CD4-positive, CD25-positive, alpha-beta regulatory T cell (primary cell): ENCODE measurements at regions not wholly inside any gene's neighbourhood (a gene's known extent, or its start where the extent isn't known, plus 50 kb on each side); places are given as distances from the start of the nearest gene placed in this dataset.

Source experiments
- ATAC-seq, 2 donors: fragments of 150-1000 bp; cut with Tn5 transposase; one replicate each; pipeline ENCODE4 v1.10.0; 2021; ENCODE audit warnings: low read depth in 2 of 2, moderate number of reproducible peaks in 2 of 2, moderate library complexity in 1 of 2
- DNase-seq, 3 donors: peaks; one replicate each; pipeline versions ENCODE4 v3.0.0 to v3.0.0-alpha.2; 2012 to 2022; ENCODE audit warnings: mixed read lengths in 1 of 3
- H3K27ac ChIP-seq: one replicate; pipeline ENCODE4 v1.7.0; 2013; ENCODE audit warnings: mild to moderate bottlenecking, low read length; ENCODE audit not compliant: insufficient read depth, poor library complexity, severe bottlenecking
- H3K27me3 ChIP-seq: one replicate; pipeline ENCODE4 v1.7.0; 2013; ENCODE audit warnings: low read length; ENCODE audit not compliant: control insufficient read depth, insufficient read depth
- H3K36me3 ChIP-seq: one replicate; pipeline ENCODE4 v1.7.0; 2013; ENCODE audit warnings: mild to moderate bottlenecking, low read length, moderate library complexity; ENCODE audit not compliant: control insufficient read depth, insufficient read depth
- H3K4me1 ChIP-seq: 2 replicates; pipeline ENCODE4 v1.7.0; 2013; ENCODE audit warnings: mild to moderate bottlenecking, low read length; ENCODE audit not compliant: insufficient read depth, control insufficient read depth, poor library complexity, severe bottlenecking
- H3K4me3 ChIP-seq: one replicate; pipeline ENCODE4 v1.7.0; 2013; ENCODE audit warnings: low read depth, mild to moderate bottlenecking, low read length, moderate library complexity
- H3K9me3 ChIP-seq, 2 experiments: 1 replicate in 1 of 2; 2 replicates in 1 of 2; pipeline ENCODE4 v1.7.0; 2013; ENCODE audit warnings: low read length in 2 of 2, mild to moderate bottlenecking in 1 of 2, moderate library complexity in 1 of 2; ENCODE audit not compliant: control insufficient read depth in 2 of 2
- H3K27ac Mint-ChIP-seq, 3 donors: one replicate each; pipeline ENCODE4 v1.8.0; 2020 to 2022; ENCODE audit warnings: mild to moderate bottlenecking in 3 of 3, mixed read lengths in 3 of 3, moderate library complexity in 2 of 3
- H3K27me3 Mint-ChIP-seq: one replicate; pipeline ENCODE4 v1.8.0; 2022; ENCODE audit warnings: mild to moderate bottlenecking, mixed read lengths
- H3K36me3 Mint-ChIP-seq: one replicate; pipeline ENCODE4 v1.8.0; 2020; ENCODE audit warnings: mixed read lengths
- H3K4me1 Mint-ChIP-seq, 4 donors: one replicate each; pipeline ENCODE4 v1.8.0; 2020 to 2022; ENCODE audit warnings: mixed read lengths in 4 of 4, mild to moderate bottlenecking in 1 of 4
- H3K4me3 Mint-ChIP-seq, 4 donors: one replicate each; pipeline ENCODE4 v1.8.0; 2020 to 2022; ENCODE audit warnings: mild to moderate bottlenecking in 4 of 4, mixed read lengths in 4 of 4, moderate library complexity in 3 of 4
- H3K9me3 Mint-ChIP-seq, 7 donors: one replicate each; pipeline ENCODE4 v1.8.0; 2020 to 2022; ENCODE audit warnings: mixed read lengths in 7 of 7, mild to moderate bottlenecking in 3 of 7, moderate library complexity in 2 of 7

GRCh38 chr21:35663856-35664606, 396.3 kb downstream of the SETD4 start:
- Mint-ChIP-seq H3K36me3 (no peaks in the 10 kb centered on the region), H3K4me3 (no peak overlapping the region), H3K4me1 (no peaks in the 10 kb centered on the region), H3K27me3 (no peaks in the 10 kb centered on the region), H3K27ac (no peak overlapping the region), H3K9me3 (peaks cover 0 to 4% (median 0%) of the 10 kb centered on the region in 7 donors)
- H3K9me3 ChIP-seq, result no peaks in the 10 kb centered on the region
- no peaks in the 10 kb centered on the region for H3K4me1 ChIP-seq
- DNase-seq (no peak), ATAC-seq (no peak)
- H3K4me3 ChIP-seq, result no peak overlapping the region
- H3K27ac ChIP-seq, result no peak overlapping the region
- no peaks in the 10 kb centered on the region for H3K36me3 ChIP-seq
- H3K27me3 ChIP-seq, result no peaks in the 10 kb centered on the region

GRCh38 chr21:35658242-35658641, 402.1 kb downstream of the SETD4 start:
- Histone ChIP-seq H3K27ac (no peak overlapping the region), H3K9me3 (no peaks in the 10 kb centered on the region), H3K27me3 (peaks cover 3% of the 10 kb centered on the region), H3K4me3 (no peak overlapping the region), H3K36me3 (no peaks in the 10 kb centered on the region), H3K4me1 (no peaks in the 10 kb centered on the region)
- H3K27me3 Mint-ChIP-seq, result no peaks in the 10 kb centered on the region
- no peaks in the 10 kb centered on the region for H3K36me3 Mint-ChIP-seq
- H3K27ac Mint-ChIP-seq, result peak overlapping the region in 1 of 3 donors; percentile 60
- no peak overlapping the region for H3K4me3 Mint-ChIP-seq
- DNase-seq, result peak in 1 of 3 donors; percentile 4
- peaks cover 0 to 4% (median 3%) of the 10 kb centered on the region in 7 donors for H3K9me3 Mint-ChIP-seq
- no peak for ATAC-seq
- H3K4me1 Mint-ChIP-seq, result no peaks in the 10 kb centered on the region

- no peak overlapping the region for H3K4me3 Mint-ChIP-seq
Measured at GRCh38 chr21:35652872-35653271, 407.5 kb downstream of the SETD4 start.

GRCh38 chr21:35652196-35652595, 408.1 kb downstream of the SETD4 start:
- Mint-ChIP-seq H3K4me1 (no peaks in the 10 kb centered on the region), H3K4me3 (no peak overlapping the region), H3K9me3 (peaks cover 0 to 4% (median 2%) of the 10 kb centered on the region in 7 donors), H3K36me3 (no peaks in the 10 kb centered on the region), H3K27me3 (no peaks in the 10 kb centered on the region), H3K27ac (no peak overlapping the region)
- Histone ChIP-seq H3K27me3 (no peaks in the 10 kb centered on the region), H3K9me3 (no peaks in the 10 kb centered on the region), H3K27ac (no peak overlapping the region), H3K36me3 (no peaks in the 10 kb centered on the region), H3K4me3 (no peak overlapping the region), H3K4me1 (no peaks in the 10 kb centered on the region)
- ATAC-seq, result no peak
- DNase-seq, result no peak

More at GRCh38 chr21:35652872-35653271, 407.5 kb downstream of the SETD4 start:
- H3K9me3 Mint-ChIP-seq, result peaks cover 0 to 4% (median 2%) of the 10 kb centered on the region in 7 donors
- Histone ChIP-seq H3K36me3 (no peaks in the 10 kb centered on the region), H3K27me3 (peaks cover 3% of the 10 kb centered on the region), H3K4me3 (no peak overlapping the region), H3K4me1 (no peaks in the 10 kb centered on the region), H3K9me3 (no peaks in the 10 kb centered on the region), H3K27ac (no peak overlapping the region)
- H3K36me3 Mint-ChIP-seq, result no peaks in the 10 kb centered on the region
- no peaks in the 10 kb centered on the region for H3K4me1 Mint-ChIP-seq
- no peaks in the 10 kb centered on the region for H3K27me3 Mint-ChIP-seq
- no peak for DNase-seq
- no peak for ATAC-seq
- no peak overlapping the region for H3K27ac Mint-ChIP-seq

- Histone ChIP-seq H3K9me3 (no peaks in the 10 kb centered on the region), H3K27ac (no peak overlapping the region), H3K4me1 (no peaks in the 10 kb centered on the region), H3K36me3 (no peaks in the 10 kb centered on the region), H3K4me3 (no peak overlapping the region), H3K27me3 (no peaks in the 10 kb centered on the region)
- no peak overlapping the region for H3K27ac Mint-ChIP-seq
- no peak overlapping the region for H3K4me3 Mint-ChIP-seq
- DNase-seq, result no peak
- H3K36me3 Mint-ChIP-seq, result no peaks in the 10 kb centered on the region
- no peaks in the 10 kb centered on the region for H3K27me3 Mint-ChIP-seq
- no peaks in the 10 kb centered on the region for H3K4me1 Mint-ChIP-seq
- ATAC-seq, result no peak
- H3K9me3 Mint-ChIP-seq, result peaks cover 0 to 1% (median 0%) of the 10 kb centered on the region in 7 donors
Measured at GRCh38 chr21:35651196-35651595, 409.1 kb downstream of the SETD4 start.

- no peaks in the 10 kb centered on the region for H3K27me3 Mint-ChIP-seq
Measured at GRCh38 chr21:35649186-35649585, 411.1 kb downstream of the SETD4 start.

GRCh38 chr21:35648512-35648911, 411.8 kb downstream of the SETD4 start:
- H3K36me3 Mint-ChIP-seq, result no peaks in the 10 kb centered on the region
- no peaks in the 10 kb centered on the region for H3K36me3 ChIP-seq
- H3K9me3 ChIP-seq, result no peaks in the 10 kb centered on the region
- H3K4me1 Mint-ChIP-seq, result no peaks in the 10 kb centered on the region
- no peak overlapping the region for H3K27ac Mint-ChIP-seq
- no peak overlapping the region for H3K27ac ChIP-seq
- H3K27me3 ChIP-seq, result no peaks in the 10 kb centered on the region
- H3K4me3 Mint-ChIP-seq, result no peak overlapping the region
- peaks cover 0 to 2% (median 0%) of the 10 kb centered on the region in 7 donors for H3K9me3 Mint-ChIP-seq
- no peak overlapping the region for H3K4me3 ChIP-seq
- H3K27me3 Mint-ChIP-seq, result no peaks in the 10 kb centered on the region
- no peak for ATAC-seq
- H3K4me1 ChIP-seq, result no peaks in the 10 kb centered on the region
- DNase-seq, result no peak

More at GRCh38 chr21:35649186-35649585, 411.1 kb downstream of the SETD4 start:
- Mint-ChIP-seq H3K36me3 (no peaks in the 10 kb centered on the region), H3K27ac (no peak overlapping the region), H3K9me3 (peaks cover 0 to 1% (median 0%) of the 10 kb centered on the region in 7 donors), H3K4me3 (no peak overlapping the region), H3K4me1 (no peaks in the 10 kb centered on the region)
- Histone ChIP-seq H3K27me3 (no peaks in the 10 kb centered on the region), H3K36me3 (no peaks in the 10 kb centered on the region), H3K4me1 (no peaks in the 10 kb centered on the region), H3K27ac (no peak overlapping the region), H3K9me3 (no peaks in the 10 kb centered on the region), H3K4me3 (no peak overlapping the region)
- DNase-seq, result no peak
- no peak for ATAC-seq

GRCh38 chr21:35646606-35647005, 413.7 kb downstream of the SETD4 start:
- H3K36me3 ChIP-seq, result no peaks in the 10 kb centered on the region
- Mint-ChIP-seq H3K27ac (no peak overlapping the region), H3K36me3 (no peaks in the 10 kb centered on the region), H3K27me3 (peaks cover 7% of the 10 kb centered on the region), H3K4me1 (no peaks in the 10 kb centered on the region), H3K4me3 (no peak overlapping the region), H3K9me3 (peaks cover 0 to 4% (median 0%) of the 10 kb centered on the region in 7 donors)
- no peaks in the 10 kb centered on the region for H3K4me1 ChIP-seq
- DNase-seq (no peak), ATAC-seq (no peak)
- H3K27me3 ChIP-seq, result no peaks in the 10 kb centered on the region
- no peak overlapping the region for H3K4me3 ChIP-seq
- no peaks in the 10 kb centered on the region for H3K9me3 ChIP-seq
- no peak overlapping the region for H3K27ac ChIP-seq
